WTC11 (cell line): ENCODE measurements at regions not wholly inside any gene's neighbourhood (a gene's known extent, or its start where the extent isn't known, plus 50 kb on each side); places are given as distances from the start of the nearest gene placed in this dataset.

ENCODE experiments used
- ATAC-seq: fragments of 200-7000 bp; cut with Tn5 transposase; 2 replicates; pipeline ENCODE4 v1.10.0; 2021; ENCODE audit warnings: mild to moderate bottlenecking, moderate library complexity
- CTCF ChIA-PET: fragments of 300-600 bp; sonication (Branson Sonifier 250); formaldehyde crosslinking; loops from one replicate; lab custom pipeline; 2021; ENCODE audit warnings: antibody characterized with exemption; lab: Charles Lee
- POLR2A ChIA-PET: fragments of 350-600 bp; sonication (Branson Sonifier 250); formaldehyde crosslinking; loops from one replicate; lab custom pipeline; 2021; ENCODE audit warnings: antibody characterized with exemption; lab: Charles Lee
- DNase-seq: peaks from one replicate; pipeline ENCODE4 v3.0.0; 2021; ENCODE audit warnings: low spot score
- H3K27ac Mint-ChIP-seq: 2 replicates; pipeline ENCODE4 v1.8.0; 2021; ENCODE audit warnings: mixed read lengths
- H3K27me3 Mint-ChIP-seq: 2 replicates; pipeline ENCODE4 v1.8.0; 2021; ENCODE audit warnings: low read depth, mild to moderate bottlenecking, moderate library complexity, mixed read lengths
- H3K36me3 Mint-ChIP-seq: 2 replicates; pipeline ENCODE4 v1.8.0; 2021; ENCODE audit warnings: mixed read lengths
- H3K4me1 Mint-ChIP-seq: 2 replicates; pipeline ENCODE4 v1.8.0; 2022; ENCODE audit warnings: mixed read lengths
- H3K4me3 Mint-ChIP-seq: 2 replicates; pipeline ENCODE4 v1.8.0; 2021; ENCODE audit warnings: mild to moderate bottlenecking, moderate library complexity, mixed read lengths
- H3K9me3 Mint-ChIP-seq: 2 replicates; pipeline ENCODE4 v1.8.0; 2021; ENCODE audit warnings: mixed read lengths
- AFF4 ChIP-seq: sonication (generic); formaldehyde crosslinking; IDR thresholded peaks from 2 replicates; pipeline ENCODE4 v1.8.1; 2023; ENCODE audit warnings: mild to moderate bottlenecking, missing genetic modification reagents, borderline replicate concordance
- CREM ChIP-seq: sonication (generic); formaldehyde crosslinking; IDR thresholded peaks from 2 replicates; pipeline ENCODE4 v1.8.1; 2022; ENCODE audit warnings: mild to moderate bottlenecking, missing genetic modification reagents, moderate library complexity
- CTCF ChIP-seq: fragments of 200-600 bp; IDR thresholded peaks from 2 replicates; pipeline ENCODE4 v1.8.0; 2022; ENCODE audit warnings: antibody characterized with exemption
- E2F5 ChIP-seq: sonication (generic); formaldehyde crosslinking; IDR thresholded peaks from 2 replicates; pipeline ENCODE4 v1.8.1; 2022; ENCODE audit warnings: mild to moderate bottlenecking, moderate library complexity, missing genetic modification reagents
- EMX1 ChIP-seq: fragments of 250-450 bp; sonication (Bioruptor Pico); IDR thresholded peaks from 2 replicates; pipeline ENCODE4 v1.8.0; 2021; ENCODE audit warnings: mild to moderate bottlenecking
- ETV6 ChIP-seq: sonication (generic); formaldehyde crosslinking; IDR thresholded peaks from 2 replicates; pipeline ENCODE4 v1.8.1; 2022; ENCODE audit warnings: mild to moderate bottlenecking, missing genetic modification reagents
- FOXP1 ChIP-seq: sonication (generic); formaldehyde crosslinking; IDR thresholded peaks from 2 replicates; pipeline ENCODE4 v1.8.0; 2022; ENCODE audit warnings: missing genetic modification reagents, mild to moderate bottlenecking, moderate library complexity, borderline replicate concordance
- JAZF1 ChIP-seq: fragments of 250-450 bp; sonication (Bioruptor Pico); IDR thresholded peaks from 2 replicates; pipeline ENCODE4 v1.9.0; 2021; ENCODE audit warnings: moderate library complexity, mild to moderate bottlenecking, inconsistent platforms
- NR1H2 ChIP-seq: sonication (generic); formaldehyde crosslinking; IDR thresholded peaks from 2 replicates; pipeline ENCODE4 v1.9.0; 2021; ENCODE audit warnings: mild to moderate bottlenecking, moderate library complexity, missing genetic modification reagents
- SMAD4 ChIP-seq: sonication (generic); formaldehyde crosslinking; IDR thresholded peaks from 2 replicates; pipeline ENCODE4 v1.8.0; 2022; ENCODE audit warnings: mild to moderate bottlenecking, missing genetic modification reagents
- SP1 ChIP-seq: sonication (generic); formaldehyde crosslinking; conservative IDR thresholded peaks from 2 replicates; pipeline ENCODE4 v1.8.1; 2022; ENCODE audit warnings: missing genetic modification reagents
- USF2 ChIP-seq: sonication (generic); formaldehyde crosslinking; IDR thresholded peaks from 2 replicates; pipeline ENCODE4 v1.8.1; 2023; ENCODE audit warnings: mild to moderate bottlenecking, missing genetic modification reagents, moderate library complexity
- ZBTB21 ChIP-seq: sonication (generic); formaldehyde crosslinking; IDR thresholded peaks from 2 replicates; pipeline ENCODE4 v1.8.1; 2023; ENCODE audit warnings: mild to moderate bottlenecking, missing genetic modification reagents, borderline replicate concordance
- ZNF396 ChIP-seq: fragments of 250-450 bp; sonication (Bioruptor Pico); IDR thresholded peaks from 2 replicates; pipeline ENCODE4 v1.8.0; 2021; ENCODE audit warnings: mild to moderate bottlenecking, moderate library complexity, borderline replicate concordance
- ZSCAN18 ChIP-seq: fragments of 250-450 bp; sonication (Bioruptor Pico); IDR thresholded peaks from 2 replicates; pipeline ENCODE4 v2.1.2; 2022; ENCODE audit warnings: mild to moderate bottlenecking, moderate library complexity

- POLR2A ChIA-PET: interaction anchor here (1.1 kb wide), 1 partner anchor 102 kb away, joined by 3 read pairs; no protein-coding TSS in a partner anchor
- TF ChIP-seq ZSCAN18 (0 out of 2 replicates have a peak, but pooled peaks have one; percentile 10), ZNF396 (CRISPR knock-in tag) (peak; percentile 63; the same call in 1 of the 2 replicates), USF2 (no peak), CTCF (peak; percentile 61; the same call in 1 of the 2 replicates), ETV6 (CRISPR knock-in tag) (no peak), AFF4 (peak; percentile 50; the same call in 1 of the 2 replicates), ZBTB21 (CRISPR knock-in tag) (0 out of 2 replicates have a peak, but pooled peaks have one; percentile 34)
Measured at GRCh38 chr6:93721386-93722048, 302.2 kb upstream of the EPHA7 start.

GRCh38 chr6:93713974-93714373 is 294.6 kb upstream of the EPHA7 start:
- ChIA-PET POLR2A (no interaction called here), CTCF (no interaction called here)
- no peaks in the 10 kb centered on the region for H3K4me1 Mint-ChIP-seq
- no peak overlapping the region for H3K4me3 Mint-ChIP-seq
- DNase-seq (no peak), ATAC-seq (no peak)
- H3K9me3 Mint-ChIP-seq: peaks cover 58% of the 10 kb centered on the region
- H3K27me3 Mint-ChIP-seq: peaks cover 3% of the 10 kb centered on the region; the same call in 1 of the 2 replicates
- no peak overlapping the region for H3K27ac Mint-ChIP-seq
- TF ChIP-seq CREM (CRISPR knock-in tag) (no peak), EMX1 (CRISPR knock-in tag) (no peak), JAZF1 (CRISPR knock-in tag) (no peak), FOXP1 (CRISPR knock-in tag) (no peak), SMAD4 (CRISPR knock-in tag) (no peak), NR1H2 (no peak), SP1 (CRISPR knock-in tag) (no peak), E2F5 (CRISPR knock-in tag) (no peak)
- peaks cover 35% of the 10 kb centered on the region for H3K36me3 Mint-ChIP-seq

More at GRCh38 chr6:93721386-93722048, 302.2 kb upstream of the EPHA7 start:
- DNase-seq (peak; percentile 38), ATAC-seq (peak; percentile 98)
- Mint-ChIP-seq H3K4me1 (peaks cover 19% of the 10 kb centered on the region), H3K9me3 (no peaks in the 10 kb centered on the region), H3K4me3 (no peak overlapping the region), H3K27ac (no peak overlapping the region), H3K36me3 (no peaks in the 10 kb centered on the region), H3K27me3 (peaks cover 4% of the 10 kb centered on the region; the same call in 1 of the 2 replicates)
- CTCF ChIA-PET: interaction anchor here (0.5 to 1.6 kb wide), 26 partner anchors 8 to 411 kb away, joined by 3 to 11 read pairs (median 4); partner anchors contain the start of gene EPHA7
